OCI-LY1 (cell line): ENCODE measurements at regions not wholly inside any gene's neighbourhood (a gene's known extent, or its start where the extent isn't known, plus 50 kb on each side); places are given as distances from the start of the nearest gene placed in this dataset.

Experiments used
- EZH2 ChIP-seq: fragments of 200-600 bp; sonication (generic), shearing (Covaris generic); IDR thresholded peaks from 2 replicates; pipeline ENCODE4 v1.8.0; 2017; ENCODE audit warnings: borderline replicate concordance, mixed run types, mild to moderate bottlenecking, antibody characterized with exemption, low read length, moderate library complexity, mixed read lengths
- TF ChIP-seq, protein P1 (sequence below): fragments of 200-600 bp; sonication (generic), shearing (Covaris generic); IDR thresholded peaks from 2 replicates; pipeline ENCODE4 v1.5.1; 2017; ENCODE audit warnings: mild to moderate bottlenecking, antibody characterized with exemption, low read length, moderate library complexity, mixed read lengths

DNA sequence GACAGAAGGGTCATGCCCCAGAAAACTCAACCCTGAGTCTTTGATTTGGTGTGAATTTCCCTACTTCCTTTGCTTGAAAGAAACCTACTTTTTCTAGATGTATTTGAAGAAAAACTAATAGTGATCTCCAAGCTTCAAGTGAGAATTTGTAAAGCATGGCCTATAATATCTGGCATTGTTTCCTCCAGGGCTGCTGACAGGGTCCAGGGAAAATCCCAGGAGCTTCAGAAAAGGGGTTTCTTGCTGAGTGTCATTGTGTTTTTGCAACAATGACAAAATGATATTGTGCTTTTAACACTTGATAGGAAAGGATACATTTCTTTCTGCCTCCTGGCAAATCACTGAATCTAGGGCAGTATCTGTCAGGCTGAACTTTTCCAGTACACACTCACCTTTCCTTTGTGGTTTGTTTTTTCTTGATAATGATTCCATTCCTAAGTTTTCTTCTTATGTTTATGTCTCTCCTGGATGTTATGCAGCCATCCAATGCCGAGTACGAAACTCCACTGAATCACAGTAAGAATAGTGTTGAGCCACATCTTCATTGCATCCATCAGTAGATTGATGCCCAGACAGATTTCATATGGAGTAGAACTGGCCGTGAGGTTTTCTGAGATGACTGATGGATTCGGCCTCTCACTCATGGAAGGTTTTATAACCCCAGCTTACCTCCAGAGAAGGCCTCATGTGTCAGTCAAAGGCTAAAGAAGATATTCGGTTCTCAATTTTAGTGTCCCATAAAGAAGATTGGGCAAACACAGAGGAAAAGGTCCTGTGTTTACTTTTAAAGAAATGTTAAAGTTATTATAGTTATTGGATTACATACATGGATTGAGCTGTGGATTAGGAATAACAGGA is 76.9 kb upstream of the STEAP1B start:
- no peak for TF ChIP-seq EZH2
- TF ChIP-seq, protein P1, sequence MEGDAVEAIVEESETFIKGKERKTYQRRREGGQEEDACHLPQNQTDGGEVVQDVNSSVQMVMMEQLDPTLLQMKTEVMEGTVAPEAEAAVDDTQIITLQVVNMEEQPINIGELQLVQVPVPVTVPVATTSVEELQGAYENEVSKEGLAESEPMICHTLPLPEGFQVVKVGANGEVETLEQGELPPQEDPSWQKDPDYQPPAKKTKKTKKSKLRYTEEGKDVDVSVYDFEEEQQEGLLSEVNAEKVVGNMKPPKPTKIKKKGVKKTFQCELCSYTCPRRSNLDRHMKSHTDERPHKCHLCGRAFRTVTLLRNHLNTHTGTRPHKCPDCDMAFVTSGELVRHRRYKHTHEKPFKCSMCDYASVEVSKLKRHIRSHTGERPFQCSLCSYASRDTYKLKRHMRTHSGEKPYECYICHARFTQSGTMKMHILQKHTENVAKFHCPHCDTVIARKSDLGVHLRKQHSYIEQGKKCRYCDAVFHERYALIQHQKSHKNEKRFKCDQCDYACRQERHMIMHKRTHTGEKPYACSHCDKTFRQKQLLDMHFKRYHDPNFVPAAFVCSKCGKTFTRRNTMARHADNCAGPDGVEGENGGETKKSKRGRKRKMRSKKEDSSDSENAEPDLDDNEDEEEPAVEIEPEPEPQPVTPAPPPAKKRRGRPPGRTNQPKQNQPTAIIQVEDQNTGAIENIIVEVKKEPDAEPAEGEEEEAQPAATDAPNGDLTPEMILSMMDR = no peak
